Activated gamma-delta T cell treated with anti-CD3 and anti-CD28 coated beads, Interleukin-2, amount 50 U/mL, for 16 hours (primary cell): ENCODE measurements at regions not wholly inside any gene's neighbourhood (a gene's known extent, or its start where the extent isn't known, plus 50 kb on each side); places are given as distances from the start of the nearest gene placed in this dataset.

Source experiments
- DNase-seq: peaks from one replicate; pipeline ENCODE4 v3.0.0-alpha.2; 2020; ENCODE audit warnings: low read depth

DNA sequence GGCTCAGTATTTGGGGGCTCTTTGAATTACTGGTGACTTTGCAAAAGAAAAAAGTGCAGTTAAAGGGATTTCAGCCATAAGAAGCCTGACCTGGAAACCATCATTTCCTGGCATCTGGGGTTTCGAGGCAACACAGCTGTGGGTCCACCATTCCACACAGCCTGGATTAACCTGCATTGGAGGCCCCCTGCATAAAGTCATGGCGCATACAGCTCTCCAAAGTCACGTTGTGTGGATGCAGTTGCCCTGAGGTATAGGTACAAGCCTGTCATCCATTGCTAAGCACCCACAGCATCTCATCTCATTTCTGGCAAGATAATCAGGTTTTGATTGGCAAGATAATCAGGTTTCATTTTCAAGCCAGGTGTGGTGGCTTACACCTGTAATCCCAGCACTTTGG lies 54.5 kb upstream of the TAGAP start:
- DNase-seq, result no peak

DNA sequence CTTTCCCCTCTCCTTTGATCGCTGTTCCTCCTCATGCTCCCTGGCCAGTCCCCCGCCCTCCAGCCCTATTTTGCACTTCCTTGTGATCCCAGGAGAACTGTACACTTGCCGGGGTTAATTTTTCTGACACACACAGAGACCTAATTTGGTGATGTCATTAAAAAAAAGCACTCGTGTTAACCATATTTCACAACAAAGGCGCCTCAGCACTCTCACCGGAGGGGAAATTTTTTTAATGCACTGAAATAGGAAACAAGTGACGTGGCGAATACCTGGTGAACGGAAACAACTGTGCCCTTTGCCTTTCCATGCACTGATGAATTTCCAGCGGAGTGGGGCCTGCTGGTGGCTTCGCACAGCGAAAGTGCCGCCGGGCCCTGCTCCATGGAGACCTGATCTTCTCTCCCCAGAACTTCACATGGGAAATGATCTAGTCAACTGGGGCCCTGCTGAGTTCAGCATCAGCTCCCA lies 53.9 kb upstream of the TAGAP start:
- DNase-seq, result peak; percentile 53

DNA sequence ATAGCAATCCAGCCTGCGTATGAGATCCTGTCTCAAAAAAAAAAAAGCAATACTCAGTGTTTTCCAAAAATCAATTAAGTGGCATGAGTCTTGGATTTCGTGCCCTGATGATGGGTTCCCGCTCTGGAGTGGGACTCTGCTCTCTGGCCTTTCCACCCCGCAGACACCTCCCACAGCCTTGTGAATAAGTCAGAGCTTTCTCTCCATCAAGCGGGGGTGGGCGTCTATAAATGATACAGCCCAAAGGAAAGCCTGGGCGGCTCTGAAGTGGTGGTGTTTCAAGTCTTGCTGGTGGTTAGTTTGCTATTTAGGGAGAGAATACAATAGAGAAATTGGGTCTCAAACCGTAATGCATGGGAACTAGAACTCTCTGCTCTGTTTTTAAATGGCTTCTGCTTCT lies 52.5 kb upstream of the TAGAP start:
- DNase-seq, result peak; percentile 50

DNA sequence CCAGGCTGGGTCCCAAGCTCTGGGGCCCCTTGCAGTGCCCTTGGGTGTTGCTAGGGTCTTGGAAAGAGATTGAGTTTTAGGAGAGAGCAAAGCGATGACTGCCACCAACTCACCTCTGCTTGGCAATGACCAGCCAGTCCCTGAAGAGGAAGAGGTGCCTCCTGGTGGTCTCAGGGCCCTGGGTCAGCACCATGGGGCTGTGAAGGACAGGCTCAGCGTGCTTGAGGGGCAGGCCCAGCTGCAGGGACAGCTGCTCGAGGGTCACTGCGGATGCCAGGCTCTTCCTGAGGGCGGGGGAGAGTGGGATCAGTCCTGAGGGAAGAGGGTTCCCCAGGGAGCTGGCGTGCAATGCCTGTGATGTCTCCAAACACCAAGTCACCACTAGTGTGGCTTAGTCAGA lies 50.8 kb upstream of the TAGAP start:
- no peak for DNase-seq

DNA sequence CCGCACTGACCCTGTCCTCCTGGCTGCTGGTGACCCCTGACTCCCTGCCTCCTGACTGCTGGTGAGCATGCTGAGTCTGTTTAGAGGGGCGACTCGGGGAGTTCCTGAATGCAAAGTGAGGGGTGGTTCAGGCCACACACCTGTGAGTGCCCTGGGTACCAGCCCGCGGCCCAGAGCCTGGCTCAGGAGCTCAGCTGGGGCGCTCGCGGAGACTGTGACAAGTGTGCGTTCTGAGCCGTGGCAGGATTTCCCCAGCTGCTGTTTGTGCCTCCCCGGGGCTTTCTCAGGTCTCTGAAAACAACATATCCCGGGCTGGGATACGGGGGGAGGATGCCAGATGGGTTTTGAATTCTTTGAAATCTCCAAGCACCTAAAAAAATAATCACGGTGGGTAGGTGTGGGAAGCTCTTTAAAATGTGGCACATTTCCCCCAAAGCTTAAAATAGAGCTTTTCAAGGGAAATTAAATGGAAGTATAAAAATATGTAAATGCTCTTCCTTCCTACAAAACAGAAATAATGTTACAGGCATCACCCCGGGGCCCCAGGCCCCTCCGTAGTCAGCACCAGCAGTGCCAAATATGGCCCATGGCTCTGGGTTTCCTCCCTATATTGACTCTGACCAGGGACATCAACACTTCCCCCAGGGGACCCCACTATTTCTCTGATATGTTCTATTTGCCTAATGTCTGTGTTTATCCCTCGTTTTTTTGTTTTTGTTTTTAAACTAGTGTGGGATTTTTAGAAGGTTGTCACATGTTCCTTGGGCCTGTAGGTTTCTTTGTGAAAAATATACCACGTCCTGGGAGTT lies 49.9 kb upstream of the TAGAP start:
- no peak for DNase-seq
